ENCODE measurements at regions not wholly inside any gene's neighbourhood (a gene's known extent, or its start where the extent isn't known, plus 50 kb on each side); places are given as distances from the start of the nearest gene placed in this dataset.
A peak's percentile ranks its signal among the peaks of the same experiment; 100 is the strongest.

DNA sequence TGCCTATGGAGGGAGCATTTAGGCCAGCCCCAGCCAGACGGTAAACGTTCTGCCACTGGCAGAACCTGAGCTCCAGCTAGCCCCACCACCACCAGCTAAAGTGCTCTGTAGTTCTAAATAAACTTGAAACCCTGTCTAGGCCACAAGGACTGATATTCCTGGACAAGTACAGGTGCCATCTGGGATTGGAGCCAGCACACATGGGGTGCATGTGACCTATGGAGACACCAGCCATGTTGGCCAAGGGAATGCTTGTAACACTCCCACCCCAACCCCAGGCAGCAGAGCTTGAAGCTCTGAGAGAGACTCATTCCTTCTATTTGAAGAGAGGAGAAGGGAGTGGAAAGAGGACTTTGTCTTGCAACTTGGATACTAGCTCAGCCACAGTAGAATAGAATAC is 284.5 kb upstream of the DCBLD2 start:
- DNase-seq, result no peak

DNA sequence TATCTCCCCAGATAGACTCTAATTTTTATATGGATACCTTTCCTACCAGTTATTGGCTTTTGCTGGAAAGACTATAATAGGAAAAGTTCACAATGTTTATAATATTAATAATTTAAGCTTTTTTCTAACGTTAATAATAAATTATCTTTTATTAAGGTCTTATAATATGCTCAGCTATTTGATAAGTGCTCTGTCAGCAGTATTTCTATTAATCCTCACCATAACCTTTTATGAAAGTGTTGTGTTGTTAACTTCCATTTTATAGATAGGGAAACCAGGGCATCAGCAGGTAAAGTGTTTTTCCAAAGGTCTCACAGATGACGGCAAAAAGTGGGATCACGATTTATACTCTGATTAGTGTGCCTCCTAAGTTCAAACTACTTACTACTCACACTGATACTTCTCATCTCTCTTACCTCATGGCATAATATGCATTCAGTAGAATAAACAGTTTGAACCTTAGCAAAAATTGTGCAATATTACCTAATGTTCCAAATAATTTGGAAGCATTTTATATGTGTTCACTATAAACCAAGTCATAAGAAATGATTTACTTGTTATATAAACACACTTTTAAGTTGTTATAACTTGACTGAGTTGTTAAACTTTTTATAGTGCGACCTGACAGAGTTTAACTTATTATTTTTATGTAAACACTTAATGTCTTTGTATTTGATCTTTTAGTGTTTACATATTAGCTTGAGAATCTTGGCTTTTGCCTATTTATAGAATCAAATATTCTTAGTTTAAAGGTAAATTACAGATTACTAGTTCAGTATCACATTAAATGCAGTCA is 274.9 kb upstream of the DCBLD2 start:
- DNase-seq, result no peak

DNA sequence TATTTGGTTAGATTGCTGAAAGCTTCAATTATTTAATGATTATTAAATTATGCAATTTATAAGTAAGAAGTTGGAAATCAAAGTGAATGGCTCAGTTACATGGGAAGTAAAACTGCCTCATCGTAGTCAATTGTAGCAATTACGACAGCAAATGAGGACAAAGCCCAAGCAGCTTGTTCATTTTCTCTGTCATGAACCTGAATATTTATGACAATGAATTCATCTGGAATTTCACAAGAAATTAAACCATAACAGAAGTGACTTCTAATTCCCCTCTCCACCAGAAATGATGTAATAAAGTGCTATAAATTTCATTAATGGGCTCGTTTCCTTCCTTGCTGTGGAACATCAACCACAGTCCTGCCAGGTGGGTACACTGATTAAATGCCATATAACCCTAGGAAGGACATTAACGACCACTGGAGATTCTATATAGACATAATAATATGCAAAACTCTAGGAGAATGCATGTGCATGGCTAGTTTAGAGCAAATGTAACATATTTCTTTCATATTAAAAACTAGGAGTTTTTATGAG is 273.8 kb upstream of the DCBLD2 start:
- no peak for DNase-seq

DNA sequence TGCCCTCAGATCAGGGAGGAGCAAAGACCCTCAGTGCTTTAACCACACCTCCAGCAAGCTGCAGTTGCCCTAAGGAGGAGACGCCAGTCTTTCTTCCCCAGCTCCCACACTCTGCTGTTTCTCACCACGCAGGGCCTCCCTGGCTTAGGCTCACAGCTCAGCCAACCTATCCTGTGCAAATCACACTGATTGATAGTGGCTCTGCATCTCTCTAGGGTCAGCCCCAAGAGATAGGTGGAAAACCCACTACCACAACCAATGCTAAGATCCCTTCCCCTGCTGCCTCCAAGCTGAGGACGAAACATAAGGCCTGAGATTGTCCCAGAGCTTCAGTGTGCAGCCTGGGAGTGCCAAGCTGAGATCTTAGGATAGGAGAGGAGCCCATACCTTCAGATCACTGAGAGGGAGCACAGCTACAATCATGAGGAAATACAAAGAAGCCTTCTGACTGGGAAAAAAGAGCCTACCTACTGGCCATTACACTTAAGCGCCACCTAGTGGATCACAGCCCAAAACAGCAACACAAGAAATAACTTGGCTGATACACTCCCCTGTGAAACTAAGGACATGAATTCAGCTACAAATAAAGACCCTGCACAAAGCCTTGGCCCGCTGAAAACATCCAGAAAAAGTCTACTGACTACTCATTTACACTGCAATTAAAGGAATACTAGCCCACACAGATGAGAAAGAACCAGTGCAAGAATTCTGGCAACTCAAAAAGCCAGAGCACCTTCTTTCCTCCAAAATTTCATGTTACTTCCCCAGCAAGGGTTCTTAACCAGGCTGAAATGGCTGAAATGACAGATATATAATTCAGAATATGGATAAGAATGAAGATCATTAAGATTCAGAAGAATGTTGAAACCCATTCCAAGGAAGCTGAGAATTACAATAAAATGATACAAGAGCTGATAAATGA is 271.5 kb upstream of the DCBLD2 start:
- DNase-seq, result peak; percentile 58 to 72 (median 64)

DNA sequence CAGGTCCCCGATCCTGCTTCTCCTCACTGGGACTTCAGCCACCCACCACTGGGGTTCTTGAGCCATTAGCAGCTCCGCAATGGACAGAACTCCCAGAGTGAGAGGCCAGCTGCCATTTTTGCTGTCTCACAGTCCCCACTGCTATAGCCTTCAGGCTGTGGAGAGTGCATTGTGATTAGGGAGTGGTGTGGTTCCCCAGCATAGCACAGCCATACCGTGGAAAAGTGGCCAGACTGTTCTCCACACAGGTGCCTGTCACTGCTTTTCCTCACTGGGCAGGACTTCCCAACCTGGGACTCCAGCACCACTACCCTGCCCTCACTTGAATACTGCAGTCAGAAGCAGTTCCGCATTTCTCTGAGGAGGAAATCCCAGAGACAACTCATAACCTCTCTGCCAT is 270.3 kb upstream of the DCBLD2 start:
- DNase-seq, result no peak

DNA sequence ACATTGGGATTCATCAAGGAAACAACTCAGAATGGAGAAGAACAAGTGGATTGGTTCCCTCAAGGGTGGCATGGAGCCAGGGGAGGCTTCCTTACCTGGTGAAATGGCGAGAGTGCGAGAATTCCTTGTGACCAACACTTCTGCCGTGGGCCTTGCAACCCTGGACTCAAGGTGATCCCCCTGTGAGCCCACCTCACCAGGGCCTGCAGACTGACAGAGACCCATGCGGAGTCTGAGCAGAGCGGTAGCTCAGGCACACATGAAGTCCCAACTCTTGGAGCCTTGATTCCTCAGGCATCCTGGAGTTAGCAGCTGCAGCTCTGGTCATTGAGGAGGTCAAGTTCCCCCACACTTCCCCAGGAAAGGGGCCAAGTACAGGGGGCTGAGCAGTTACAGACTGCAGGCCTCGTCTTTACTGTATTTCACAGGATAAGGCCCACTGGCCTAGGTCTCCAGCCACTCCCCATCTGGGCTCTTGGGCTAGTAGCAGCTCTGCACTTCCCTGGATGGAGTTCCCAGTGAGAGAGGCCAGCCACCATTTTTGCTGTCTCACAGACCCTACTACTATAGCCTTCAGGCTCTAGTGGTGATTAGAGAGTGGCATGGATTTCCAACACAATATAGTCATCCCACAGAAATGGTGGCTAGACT is 269.5 kb upstream of the DCBLD2 start:
- no peak for DNase-seq

DNA sequence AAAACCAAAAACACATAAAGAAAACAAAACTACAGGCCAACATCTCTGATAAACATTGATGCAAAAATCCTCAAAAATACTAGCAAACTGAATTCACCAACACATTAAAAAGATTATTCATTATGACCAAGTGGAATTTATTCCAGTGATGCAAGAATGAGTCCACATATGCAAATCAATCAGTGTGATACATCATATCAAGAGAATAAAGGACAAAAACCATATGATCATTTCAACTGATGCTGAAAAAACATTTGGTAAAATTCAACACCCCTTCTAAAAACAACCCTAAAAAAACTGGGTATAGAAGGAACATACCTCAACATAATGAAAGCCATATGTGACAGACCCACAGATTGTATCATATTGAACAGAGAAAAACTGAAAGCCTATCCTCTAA is 265.6 kb upstream of the DCBLD2 start:
- DNase-seq, result no peak

DNA sequence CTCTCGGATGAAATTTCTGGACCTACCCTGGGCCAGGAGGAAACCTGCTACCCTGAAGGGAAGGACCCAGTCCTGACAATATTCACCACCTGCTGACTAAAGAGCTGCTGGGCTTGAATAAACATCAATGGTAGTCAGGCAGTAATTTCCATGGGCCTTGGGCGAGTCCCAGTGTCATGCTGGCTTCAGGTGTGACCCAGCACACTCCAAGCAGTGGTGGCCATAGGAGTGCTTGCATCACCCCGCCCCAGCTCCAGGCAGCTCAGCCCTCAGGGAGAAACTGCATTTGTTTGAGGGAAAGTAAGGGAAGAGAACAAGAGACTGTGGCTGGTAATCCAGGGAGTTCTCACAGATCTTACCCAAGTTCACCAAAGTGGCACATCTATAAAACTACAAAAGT is 261.8 kb upstream of the DCBLD2 start:
- DNase-seq, result no peak

DNA sequence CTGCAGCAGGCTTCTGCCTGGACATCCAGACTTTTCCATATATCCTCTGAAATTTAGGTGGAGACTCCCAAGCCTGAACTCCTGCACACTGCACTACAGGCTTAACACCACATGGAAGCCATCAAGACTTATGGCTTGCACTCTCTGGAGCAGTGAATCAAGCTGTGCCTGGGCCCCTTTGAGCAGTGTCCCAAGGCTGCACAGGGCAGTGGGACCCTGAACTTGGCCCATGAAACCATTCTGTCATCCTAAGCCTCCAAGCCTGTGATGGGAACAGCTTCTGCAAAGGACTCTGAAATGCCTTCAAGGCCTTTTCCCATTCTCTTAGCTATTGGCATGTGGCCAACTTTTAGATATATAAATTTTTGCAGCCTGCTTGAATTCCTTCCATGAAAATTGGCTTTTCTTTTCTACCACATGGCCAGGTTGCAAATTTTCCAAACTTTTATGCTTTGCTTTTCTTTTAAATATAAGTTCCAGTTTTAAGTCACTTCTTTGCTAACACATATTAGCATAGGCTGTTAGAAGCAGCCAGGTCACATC is 257.8 kb upstream of the DCBLD2 start:
- DNase-seq, result no peak

DNA sequence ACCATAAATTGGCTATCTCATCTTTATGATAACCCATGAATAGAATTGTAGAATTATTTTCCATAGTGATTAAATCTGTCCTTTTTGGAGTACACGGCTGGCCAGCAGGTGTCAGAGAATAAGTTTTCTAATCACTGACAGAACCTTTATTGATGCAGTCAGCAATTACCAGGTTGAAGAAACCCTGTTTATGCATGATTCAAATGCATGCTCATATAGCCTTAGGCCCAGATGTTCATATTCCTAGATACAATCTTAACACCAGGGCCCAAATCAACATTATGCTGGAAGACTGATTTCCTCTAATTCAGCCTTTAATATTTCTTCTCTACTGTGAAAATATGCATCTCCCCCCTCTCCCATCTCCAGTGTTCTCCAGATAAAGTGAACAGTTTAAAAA is 243.5 kb upstream of the DCBLD2 start:
- no peak for DNase-seq

DNA sequence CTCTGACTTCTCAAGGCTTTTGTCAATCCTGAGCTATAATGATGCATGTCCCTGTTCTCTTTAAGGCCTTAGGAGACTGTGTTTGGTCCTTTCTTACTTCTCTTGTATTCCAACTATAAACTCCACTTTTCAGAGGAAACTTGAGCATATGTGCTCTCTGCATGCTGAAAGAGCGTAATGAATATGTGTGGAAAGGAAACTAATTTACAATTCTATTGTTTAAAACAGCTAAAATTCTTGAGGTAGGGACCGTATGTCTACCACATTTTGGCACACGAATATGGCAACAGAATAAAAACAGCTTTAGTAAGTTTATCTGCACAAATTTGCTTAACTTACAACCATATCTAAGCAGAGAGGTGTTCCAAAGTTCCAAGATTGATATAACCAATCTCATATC is 242.0 kb upstream of the DCBLD2 start:
- DNase-seq, result no peak

DNA sequence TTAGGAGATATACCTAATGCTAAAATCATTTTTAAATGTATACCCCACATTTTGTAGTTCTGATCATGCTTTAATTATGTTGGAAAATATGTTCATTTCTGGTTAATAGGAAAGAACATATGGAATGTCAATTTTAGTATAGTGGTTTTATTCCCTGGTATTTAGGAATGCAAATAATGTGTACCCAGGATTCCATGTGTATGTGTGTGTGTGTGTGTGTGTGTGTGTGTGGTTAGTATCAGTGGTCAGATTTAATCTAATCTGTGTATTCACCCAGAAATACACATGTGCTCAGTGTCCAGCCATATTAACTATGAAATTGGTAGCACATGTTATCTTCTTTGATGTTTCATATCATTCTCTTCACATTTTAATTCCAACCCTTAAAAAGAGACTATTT is 233.5 kb upstream of the DCBLD2 start:
- DNase-seq, result no peak

DNA sequence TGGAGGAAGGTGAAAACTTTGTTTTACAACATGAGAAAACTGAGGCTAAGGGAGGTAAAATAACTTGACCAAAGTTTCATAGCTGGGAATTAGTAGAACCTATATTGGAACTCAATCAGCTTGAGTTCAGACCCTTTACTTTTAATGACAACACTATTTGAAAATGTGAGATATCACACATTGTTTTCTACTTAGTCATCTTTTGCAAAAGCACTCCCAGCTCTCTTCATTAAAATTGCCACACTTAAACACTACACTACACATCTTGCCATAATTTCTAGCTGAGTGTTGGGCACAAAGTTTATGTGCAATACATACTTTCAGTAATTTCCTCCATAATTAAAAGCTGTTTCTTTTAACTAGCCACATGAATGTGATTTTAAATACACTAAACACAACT is 230.4 kb upstream of the DCBLD2 start:
- no peak for DNase-seq

DNA sequence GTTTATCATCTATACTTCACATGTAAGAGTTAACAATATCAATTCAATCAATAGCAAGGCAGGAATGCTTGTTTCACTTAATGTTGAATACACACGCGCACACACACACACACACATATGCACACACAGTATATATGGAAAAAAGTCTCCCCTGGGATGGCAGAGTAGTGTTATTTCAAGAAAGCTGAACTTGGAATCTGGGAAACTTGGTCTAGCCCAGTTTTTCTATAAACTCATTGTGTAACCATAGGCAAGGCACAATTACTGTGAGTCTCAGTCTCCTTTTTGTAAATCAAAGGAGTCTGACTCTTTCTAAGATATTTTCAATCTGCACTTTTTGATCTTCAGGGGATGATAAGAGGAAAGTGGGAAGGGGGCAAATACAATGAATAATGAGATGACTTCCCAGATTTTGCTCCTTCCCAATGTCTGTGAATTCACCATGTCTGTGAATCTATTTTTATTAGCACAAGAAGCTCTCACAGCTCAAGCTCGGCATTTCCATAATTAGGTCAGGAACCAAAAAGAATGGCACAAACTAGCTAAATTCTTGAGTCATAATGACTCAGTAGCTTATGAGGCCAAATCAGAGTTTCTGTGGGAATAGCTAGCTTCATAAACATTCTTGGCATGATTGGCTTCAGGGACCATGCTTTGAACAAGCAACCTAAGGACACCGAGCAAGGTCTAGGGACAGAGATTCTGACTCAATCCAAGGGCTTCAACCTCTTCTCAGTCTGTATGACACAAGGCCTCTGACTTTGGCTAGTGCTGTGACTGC is 227.4 kb upstream of the DCBLD2 start:
- no peak for DNase-seq

DNA sequence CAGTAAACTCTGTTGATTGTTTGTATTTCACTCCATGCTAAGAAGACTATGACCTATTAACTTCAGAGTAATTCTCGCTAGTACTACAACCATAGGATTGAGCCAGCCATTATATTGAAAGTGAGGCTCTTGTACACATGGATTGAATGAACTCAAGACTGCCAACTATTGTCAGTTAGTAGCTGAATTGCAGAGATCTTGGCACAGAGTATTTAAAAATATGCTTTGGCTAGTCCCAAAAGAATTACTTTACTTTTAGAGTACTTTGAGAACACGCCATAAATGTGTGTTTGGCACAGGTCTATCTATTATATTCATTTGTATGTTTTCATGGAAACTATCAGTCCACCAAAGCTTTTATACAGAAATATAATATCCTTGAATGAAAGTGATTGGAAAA is 226.7 kb upstream of the DCBLD2 start:
- no peak for DNase-seq

DNA sequence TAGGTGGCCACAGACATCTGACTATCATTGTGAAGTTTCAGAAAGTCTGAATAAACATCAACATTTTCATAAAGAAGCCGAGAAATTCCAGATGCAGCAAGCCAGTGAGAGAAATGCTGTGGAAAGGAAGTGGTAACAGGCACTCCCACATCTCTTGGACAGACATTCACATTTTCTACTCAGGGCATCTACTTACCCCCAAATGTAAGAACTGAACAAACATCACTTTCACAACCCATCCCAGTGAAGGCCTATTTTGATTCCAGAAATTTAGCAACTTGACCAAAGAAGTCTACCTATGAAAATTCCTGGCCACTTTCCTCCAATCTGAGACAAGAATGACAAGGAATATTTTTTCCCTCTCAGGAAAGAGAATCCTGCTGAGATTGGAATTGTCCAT is 224.8 kb upstream of the DCBLD2 start:
- DNase-seq, result no peak

DNA sequence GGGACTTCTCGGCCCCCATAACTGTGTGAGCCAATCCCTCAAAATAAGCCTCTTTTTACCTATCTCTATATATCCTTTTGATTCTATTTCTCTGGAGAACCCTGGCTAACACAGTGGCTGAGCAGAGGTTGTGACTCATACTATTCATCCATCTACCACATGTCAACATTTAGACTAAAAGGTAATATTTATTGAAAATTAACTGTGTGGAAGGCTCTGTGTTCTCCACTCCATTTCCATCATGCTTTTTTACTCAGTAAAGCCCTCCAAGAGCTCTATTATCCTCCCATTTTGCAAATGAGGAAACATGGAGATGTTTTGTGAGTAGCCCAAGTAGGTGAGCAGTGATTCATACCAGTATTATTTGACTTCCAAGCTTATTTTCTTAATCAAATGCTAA is 217.9 kb upstream of the DCBLD2 start:
- DNase-seq, result no peak

DNA sequence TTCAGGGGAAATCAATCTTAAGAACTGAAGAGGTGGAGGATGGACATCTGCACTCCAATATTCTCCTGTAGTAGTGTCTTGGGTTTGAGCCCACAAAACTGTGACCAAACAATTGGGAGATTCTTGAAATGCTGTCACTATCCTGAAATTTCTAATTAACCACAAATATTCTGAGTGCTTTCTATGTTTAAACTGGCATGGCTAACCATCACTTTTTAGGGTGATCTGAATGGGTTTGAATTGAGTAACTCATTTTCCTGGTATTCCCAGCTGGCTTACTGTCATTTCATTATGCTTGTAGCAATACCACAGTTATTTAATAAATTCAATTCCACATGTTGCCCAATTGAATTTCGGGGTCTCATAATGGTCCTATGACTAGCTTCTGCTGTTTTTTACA is 216.9 kb upstream of the DCBLD2 start:
- no peak for DNase-seq

DNA sequence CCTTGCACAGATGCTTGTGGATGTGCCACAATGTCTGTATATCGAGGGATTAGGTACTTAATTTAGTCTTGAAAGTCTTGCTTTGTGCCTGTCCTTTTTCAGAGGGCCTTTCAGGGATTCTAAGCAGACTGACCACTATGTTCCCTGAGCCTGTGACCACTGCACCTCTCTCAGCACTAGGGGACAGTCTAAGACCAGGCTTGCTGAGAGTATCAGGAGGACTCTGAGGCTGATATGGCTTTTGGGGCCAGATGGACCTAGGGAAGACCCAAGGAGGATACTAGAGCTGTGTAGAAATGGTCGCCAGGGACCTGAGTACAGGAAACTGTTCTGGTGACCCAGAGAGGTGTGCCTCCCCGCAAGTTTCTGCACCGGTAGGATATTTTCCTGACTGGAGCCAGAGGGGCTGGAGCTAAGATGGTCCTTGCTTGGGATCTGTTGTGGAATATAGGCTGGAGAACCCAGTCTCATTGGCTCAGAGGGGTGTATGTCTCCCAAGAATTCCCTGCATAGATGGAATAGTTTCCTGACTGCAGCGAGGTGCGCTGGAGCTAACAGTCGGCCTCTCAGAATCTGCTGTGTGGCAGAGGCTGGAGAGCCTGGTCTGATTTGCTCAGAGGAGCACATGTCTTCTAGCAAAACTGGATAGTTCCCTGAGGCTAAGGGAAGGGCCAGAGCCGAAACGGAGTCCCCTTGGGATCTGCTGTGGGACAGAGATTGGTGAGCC is 213.2 kb upstream of the DCBLD2 start:
- DNase-seq, result peak in 1 of 4 experiments; percentile 1

DNA sequence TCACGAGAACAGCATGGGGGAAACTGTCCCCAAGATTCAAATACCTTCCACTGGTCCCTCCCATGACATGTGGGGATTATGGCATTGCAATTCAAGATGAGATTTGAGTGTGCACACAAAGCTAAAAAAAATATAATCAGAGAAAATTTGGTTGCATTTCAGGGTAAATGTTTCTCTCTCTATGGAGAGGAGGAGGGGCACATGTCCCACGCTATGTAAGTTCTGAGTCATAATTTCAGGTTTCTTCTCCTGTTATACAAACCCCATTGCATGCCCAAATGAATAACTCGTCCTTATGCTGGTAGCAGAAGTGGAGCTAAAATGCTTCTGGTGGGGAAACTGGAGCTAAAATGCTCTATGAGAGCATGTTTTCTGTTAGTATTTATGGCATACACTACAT is 209.7 kb upstream of the DCBLD2 start:
- no peak for DNase-seq

DNA sequence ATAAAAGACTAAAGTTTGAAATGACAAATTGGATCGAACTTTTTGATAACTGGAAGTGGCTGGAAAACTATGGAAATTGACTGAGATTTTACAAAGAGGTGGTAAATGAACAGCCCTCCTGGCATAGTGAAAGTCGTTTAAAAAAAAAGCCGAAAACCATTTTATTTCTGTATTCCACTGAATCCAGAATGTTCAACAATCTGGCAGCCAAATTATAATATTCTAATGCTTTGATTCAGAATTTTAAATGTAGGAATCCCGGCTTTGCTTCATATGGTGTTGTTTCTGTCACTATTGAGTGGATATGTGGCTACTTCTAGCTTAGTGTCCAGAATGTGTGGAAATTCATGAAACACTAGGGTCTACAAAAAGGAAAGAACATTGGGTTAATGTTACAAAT is 208.9 kb upstream of the DCBLD2 start:
- no peak for DNase-seq
